WTC11 (cell line): ENCODE measurements at regions not wholly inside any gene's neighbourhood (a gene's known extent, or its start where the extent isn't known, plus 50 kb on each side); places are given as distances from the start of the nearest gene placed in this dataset.

Experiments used
- ATAC-seq: fragments of 200-7000 bp; cut with Tn5 transposase; 2 replicates; pipeline ENCODE4 v1.10.0; 2021; ENCODE audit warnings: mild to moderate bottlenecking, moderate library complexity
- CTCF ChIA-PET: fragments of 300-600 bp; sonication (Branson Sonifier 250); formaldehyde crosslinking; loops from one replicate; lab custom pipeline; 2021; ENCODE audit warnings: antibody characterized with exemption; lab: Charles Lee
- POLR2A ChIA-PET: fragments of 350-600 bp; sonication (Branson Sonifier 250); formaldehyde crosslinking; loops from one replicate; lab custom pipeline; 2021; ENCODE audit warnings: antibody characterized with exemption; lab: Charles Lee
- DNase-seq: peaks from one replicate; pipeline ENCODE4 v3.0.0; 2021; ENCODE audit warnings: low spot score
- H3K27ac Mint-ChIP-seq: 2 replicates; pipeline ENCODE4 v1.8.0; 2021; ENCODE audit warnings: mixed read lengths
- H3K27me3 Mint-ChIP-seq: 2 replicates; pipeline ENCODE4 v1.8.0; 2021; ENCODE audit warnings: low read depth, mild to moderate bottlenecking, moderate library complexity, mixed read lengths
- H3K36me3 Mint-ChIP-seq: 2 replicates; pipeline ENCODE4 v1.8.0; 2021; ENCODE audit warnings: mixed read lengths
- H3K4me1 Mint-ChIP-seq: 2 replicates; pipeline ENCODE4 v1.8.0; 2022; ENCODE audit warnings: mixed read lengths
- H3K4me3 Mint-ChIP-seq: 2 replicates; pipeline ENCODE4 v1.8.0; 2021; ENCODE audit warnings: mild to moderate bottlenecking, moderate library complexity, mixed read lengths
- H3K9me3 Mint-ChIP-seq: 2 replicates; pipeline ENCODE4 v1.8.0; 2021; ENCODE audit warnings: mixed read lengths
- ATF1 ChIP-seq: sonication (generic); formaldehyde crosslinking; IDR thresholded peaks from 2 replicates; pipeline ENCODE4 v1.8.1; 2023; ENCODE audit warnings: mild to moderate bottlenecking, moderate library complexity, missing genetic modification reagents
- CBFB ChIP-seq: sonication (generic); formaldehyde crosslinking; IDR thresholded peaks from 2 replicates; pipeline ENCODE4 v1.8.1; 2022; ENCODE audit warnings: mild to moderate bottlenecking, low read depth, missing genetic modification reagents
- FOXK1 ChIP-seq: sonication (generic); formaldehyde crosslinking; IDR thresholded peaks from 2 replicates; pipeline ENCODE4 v1.8.0; 2022; ENCODE audit warnings: mild to moderate bottlenecking, moderate library complexity, missing genetic modification reagents
- HMGA2 ChIP-seq: fragments of 250-450 bp; sonication (Bioruptor Pico); IDR thresholded peaks from 2 replicates; pipeline ENCODE4 v1.4.0; 2021; ENCODE audit warnings: mild to moderate bottlenecking, moderate library complexity
- NR1H2 ChIP-seq: sonication (generic); formaldehyde crosslinking; IDR thresholded peaks from 2 replicates; pipeline ENCODE4 v1.9.0; 2021; ENCODE audit warnings: mild to moderate bottlenecking, moderate library complexity, missing genetic modification reagents
- OVOL2 ChIP-seq: fragments of 250-450 bp; sonication (Bioruptor Pico); IDR thresholded peaks from 2 replicates; pipeline ENCODE4 v1.9.0; 2021; ENCODE audit warnings: mild to moderate bottlenecking, borderline replicate concordance
- TP53 ChIP-seq: sonication (generic); formaldehyde crosslinking; IDR thresholded peaks from 2 replicates; pipeline ENCODE4 v1.8.1; 2023; ENCODE audit warnings: mild to moderate bottlenecking, missing genetic modification reagents
- ZNF121 ChIP-seq: sonication (generic); formaldehyde crosslinking; IDR thresholded peaks from 2 replicates; pipeline ENCODE4 v1.8.0; 2023; ENCODE audit warnings: missing genetic modification reagents
- ZNF138 ChIP-seq: sonication (generic); formaldehyde crosslinking; conservative IDR thresholded peaks from 2 replicates; pipeline ENCODE4 v1.8.1; 2022; ENCODE audit warnings: mild to moderate bottlenecking, moderate library complexity, missing genetic modification reagents
- ZNF263 ChIP-seq: sonication (generic); formaldehyde crosslinking; IDR thresholded peaks from 2 replicates; pipeline ENCODE4 v1.8.1; 2022; ENCODE audit warnings: low read depth, mild to moderate bottlenecking, moderate library complexity, missing genetic modification reagents
- ZNF671 ChIP-seq: fragments of 250-450 bp; sonication (Bioruptor Pico); IDR thresholded peaks from 2 replicates; pipeline ENCODE4 v1.8.0; 2021; ENCODE audit warnings: mild to moderate bottlenecking
- TF ChIP-seq, protein P1 (sequence below): sonication (generic); formaldehyde crosslinking; IDR thresholded peaks from 2 replicates; pipeline ENCODE4 v1.8.0; 2023; ENCODE audit warnings: missing genetic modification reagents
- TF ChIP-seq, protein P2 (sequence below): sonication (generic); formaldehyde crosslinking; IDR thresholded peaks from 2 replicates; pipeline ENCODE4 v1.8.1; 2022; ENCODE audit warnings: missing genetic modification reagents, borderline replicate concordance
- TF ChIP-seq, protein P3 (sequence below): fragments of 250-450 bp; sonication (Bioruptor Pico); IDR thresholded peaks from 2 replicates; pipeline ENCODE4 v1.9.0; 2021; ENCODE audit warnings: mild to moderate bottlenecking
- TF ChIP-seq, protein P4 (sequence below): sonication (generic); formaldehyde crosslinking; IDR thresholded peaks from 2 replicates; pipeline ENCODE4 v1.8.1; 2023; ENCODE audit warnings: mild to moderate bottlenecking, missing genetic modification reagents
- TF ChIP-seq, protein P5 (sequence below): sonication (generic); formaldehyde crosslinking; IDR thresholded peaks from 2 replicates; pipeline ENCODE4 v1.8.1; 2023; ENCODE audit warnings: mild to moderate bottlenecking, moderate library complexity, missing genetic modification reagents
- TF ChIP-seq, protein P6 (sequence below): sonication (generic); formaldehyde crosslinking; IDR thresholded peaks from 2 replicates; pipeline ENCODE4 v1.8.0; 2022; ENCODE audit warnings: mild to moderate bottlenecking, missing genetic modification reagents
- TF ChIP-seq, protein P7 (sequence below): fragments of 250-450 bp; sonication (Bioruptor Pico); IDR thresholded peaks from 2 replicates; pipeline ENCODE4 v1.8.0; 2021; ENCODE audit warnings: mild to moderate bottlenecking

DNA sequence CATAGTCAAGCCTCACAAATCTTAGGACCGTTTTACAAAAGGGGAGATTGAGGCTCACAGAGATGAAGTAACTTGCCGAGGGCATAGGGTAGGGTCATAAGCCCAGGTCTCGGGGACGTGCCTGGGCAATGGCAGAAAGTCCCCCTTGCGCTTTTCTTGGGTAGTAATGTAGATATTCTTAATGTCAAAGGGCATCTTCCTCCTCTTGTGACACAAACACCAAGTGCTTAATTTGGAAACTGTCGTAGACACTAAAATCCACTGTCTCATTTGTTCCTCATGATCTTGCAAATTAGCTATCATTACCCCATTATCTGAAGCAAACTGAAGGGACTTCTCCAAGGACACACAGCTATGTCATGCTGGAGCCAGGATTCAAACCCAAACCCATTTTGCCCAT, 180.8 kb downstream of the GAS1 start:
- peaks cover 10% of the 10 kb centered on the region for H3K9me3 Mint-ChIP-seq
- CTCF ChIA-PET = no interaction called here
- DNase-seq (no peak), ATAC-seq (no peak)
- no peak for TF ChIP-seq NR1H2 (CRISPR knock-in tag)
- no peak for TF ChIP-seq ZNF121 (CRISPR knock-in tag)
- TF ChIP-seq, protein P1, sequence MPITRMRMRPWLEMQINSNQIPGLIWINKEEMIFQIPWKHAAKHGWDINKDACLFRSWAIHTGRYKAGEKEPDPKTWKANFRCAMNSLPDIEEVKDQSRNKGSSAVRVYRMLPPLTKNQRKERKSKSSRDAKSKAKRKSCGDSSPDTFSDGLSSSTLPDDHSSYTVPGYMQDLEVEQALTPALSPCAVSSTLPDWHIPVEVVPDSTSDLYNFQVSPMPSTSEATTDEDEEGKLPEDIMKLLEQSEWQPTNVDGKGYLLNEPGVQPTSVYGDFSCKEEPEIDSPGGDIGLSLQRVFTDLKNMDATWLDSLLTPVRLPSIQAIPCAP = no peak
- no peak for TF ChIP-seq FOXK1 (CRISPR knock-in tag)
- TF ChIP-seq, protein P2, sequence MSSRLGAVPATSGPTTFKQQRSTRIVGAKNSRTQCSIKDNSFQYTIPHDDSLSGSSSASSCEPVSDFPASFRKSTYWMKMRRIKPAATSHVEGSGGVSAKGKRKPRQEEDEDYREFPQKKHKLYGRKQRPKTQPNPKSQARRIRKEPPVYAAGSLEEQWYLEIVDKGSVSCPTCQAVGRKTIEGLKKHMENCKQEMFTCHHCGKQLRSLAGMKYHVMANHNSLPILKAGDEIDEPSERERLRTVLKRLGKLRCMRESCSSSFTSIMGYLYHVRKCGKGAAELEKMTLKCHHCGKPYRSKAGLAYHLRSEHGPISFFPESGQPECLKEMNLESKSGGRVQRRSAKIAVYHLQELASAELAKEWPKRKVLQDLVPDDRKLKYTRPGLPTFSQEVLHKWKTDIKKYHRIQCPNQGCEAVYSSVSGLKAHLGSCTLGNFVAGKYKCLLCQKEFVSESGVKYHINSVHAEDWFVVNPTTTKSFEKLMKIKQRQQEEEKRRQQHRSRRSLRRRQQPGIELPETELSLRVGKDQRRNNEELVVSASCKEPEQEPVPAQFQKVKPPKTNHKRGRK (CRISPR knock-in tag) = no peak
- H3K4me3 Mint-ChIP-seq = no peak overlapping the region
- H3K4me1 Mint-ChIP-seq = peaks cover 10% of the 10 kb centered on the region
- POLR2A ChIA-PET = no interaction called here
- no peaks in the 10 kb centered on the region for H3K36me3 Mint-ChIP-seq
- no peak overlapping the region for H3K27ac Mint-ChIP-seq
- H3K27me3 Mint-ChIP-seq = no peaks in the 10 kb centered on the region

DNA sequence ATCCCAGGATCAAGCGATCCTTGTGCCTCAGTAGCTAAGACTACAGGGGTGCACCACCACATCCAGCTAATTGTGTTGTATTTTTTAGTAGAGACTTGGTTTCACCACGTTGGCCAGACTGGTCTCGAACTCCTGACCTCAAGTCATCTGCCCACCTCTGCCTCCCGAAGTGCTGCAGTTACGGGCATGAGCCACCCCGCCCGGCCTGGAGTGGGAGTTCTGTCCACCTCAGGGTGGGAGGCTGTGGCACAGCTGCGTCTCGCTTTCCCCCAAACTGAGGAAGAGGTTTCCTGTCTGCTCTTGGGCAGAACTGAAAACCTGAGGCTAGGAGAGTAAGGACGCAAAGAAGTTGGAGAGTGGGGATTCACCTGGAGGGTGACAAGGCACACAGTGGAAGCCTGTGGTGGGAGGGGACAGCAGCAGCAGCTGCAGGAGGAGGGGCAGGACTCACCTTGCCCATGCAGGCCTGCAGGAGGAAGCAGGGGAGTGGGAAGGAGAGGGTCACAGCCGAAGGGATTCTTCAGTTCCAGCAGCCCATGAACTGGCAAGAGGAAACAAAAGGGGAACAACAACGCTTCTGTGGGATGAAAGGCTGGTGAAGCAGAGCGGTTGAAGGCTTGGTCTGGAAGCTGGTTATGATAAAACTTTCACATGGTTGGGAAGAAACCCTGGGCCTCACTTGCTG, 181.4 kb downstream of the GAS1 start:
- ChIA-PET CTCF (no interaction called here), POLR2A (no interaction called here)
- ATAC-seq (peak; percentile 67), DNase-seq (no peak)
- no peaks in the 10 kb centered on the region for H3K27me3 Mint-ChIP-seq
- peaks cover 10% of the 10 kb centered on the region for H3K4me1 Mint-ChIP-seq
- no peak overlapping the region for H3K27ac Mint-ChIP-seq
- TF ChIP-seq ZNF121 (CRISPR knock-in tag) = 0 out of 2 replicates have a peak, but pooled peaks have one; percentile 4
- TF ChIP-seq, protein P3, sequence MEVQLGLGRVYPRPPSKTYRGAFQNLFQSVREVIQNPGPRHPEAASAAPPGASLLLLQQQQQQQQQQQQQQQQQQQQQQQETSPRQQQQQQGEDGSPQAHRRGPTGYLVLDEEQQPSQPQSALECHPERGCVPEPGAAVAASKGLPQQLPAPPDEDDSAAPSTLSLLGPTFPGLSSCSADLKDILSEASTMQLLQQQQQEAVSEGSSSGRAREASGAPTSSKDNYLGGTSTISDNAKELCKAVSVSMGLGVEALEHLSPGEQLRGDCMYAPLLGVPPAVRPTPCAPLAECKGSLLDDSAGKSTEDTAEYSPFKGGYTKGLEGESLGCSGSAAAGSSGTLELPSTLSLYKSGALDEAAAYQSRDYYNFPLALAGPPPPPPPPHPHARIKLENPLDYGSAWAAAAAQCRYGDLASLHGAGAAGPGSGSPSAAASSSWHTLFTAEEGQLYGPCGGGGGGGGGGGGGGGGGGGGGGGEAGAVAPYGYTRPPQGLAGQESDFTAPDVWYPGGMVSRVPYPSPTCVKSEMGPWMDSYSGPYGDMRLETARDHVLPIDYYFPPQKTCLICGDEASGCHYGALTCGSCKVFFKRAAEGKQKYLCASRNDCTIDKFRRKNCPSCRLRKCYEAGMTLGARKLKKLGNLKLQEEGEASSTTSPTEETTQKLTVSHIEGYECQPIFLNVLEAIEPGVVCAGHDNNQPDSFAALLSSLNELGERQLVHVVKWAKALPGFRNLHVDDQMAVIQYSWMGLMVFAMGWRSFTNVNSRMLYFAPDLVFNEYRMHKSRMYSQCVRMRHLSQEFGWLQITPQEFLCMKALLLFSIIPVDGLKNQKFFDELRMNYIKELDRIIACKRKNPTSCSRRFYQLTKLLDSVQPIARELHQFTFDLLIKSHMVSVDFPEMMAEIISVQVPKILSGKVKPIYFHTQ = no peak
- H3K4me3 Mint-ChIP-seq = no peak overlapping the region
- H3K9me3 Mint-ChIP-seq = peaks cover 10% of the 10 kb centered on the region
- H3K36me3 Mint-ChIP-seq = no peaks in the 10 kb centered on the region

DNA sequence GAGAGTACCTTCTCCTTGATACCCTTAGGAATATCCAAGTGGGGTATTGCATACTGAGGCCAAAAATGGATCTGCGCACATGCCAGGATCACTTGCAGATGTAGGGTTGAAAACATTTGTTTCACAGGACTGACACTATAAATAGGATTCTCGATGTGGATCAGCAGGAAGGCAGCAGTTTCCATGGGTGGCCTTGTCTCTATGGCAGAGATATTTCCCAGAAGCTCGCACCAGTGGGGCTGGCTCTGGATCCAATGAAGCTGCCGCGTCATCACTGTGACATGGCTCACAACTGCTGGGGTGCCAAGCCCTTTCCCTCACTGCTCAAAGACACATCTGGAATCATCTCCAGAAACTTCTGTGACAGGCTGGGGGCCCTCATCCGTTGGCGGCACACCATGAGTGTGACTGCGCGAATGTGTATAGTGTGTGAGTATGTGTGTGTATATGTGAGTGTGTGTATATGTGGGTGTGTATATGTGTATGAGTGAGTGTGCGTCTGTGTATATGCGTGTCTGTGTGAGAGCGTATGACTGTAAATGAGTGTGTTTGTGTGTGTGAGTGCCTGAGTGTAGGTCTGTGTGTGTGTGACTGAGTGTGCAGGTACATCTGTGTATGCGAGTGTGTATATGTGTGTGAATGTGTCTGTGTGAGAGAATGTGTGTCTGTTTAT, 182.5 kb downstream of the GAS1 start:
- ATAC-seq (no peak), DNase-seq (no peak)
- CTCF ChIA-PET = no interaction called here
- POLR2A ChIA-PET = no interaction called here
- H3K27me3 Mint-ChIP-seq = no peaks in the 10 kb centered on the region
- H3K9me3 Mint-ChIP-seq = peaks cover 10% of the 10 kb centered on the region
- no peak overlapping the region for H3K27ac Mint-ChIP-seq
- peaks cover 10% of the 10 kb centered on the region for H3K4me1 Mint-ChIP-seq
- no peak overlapping the region for H3K4me3 Mint-ChIP-seq
- H3K36me3 Mint-ChIP-seq = no peaks in the 10 kb centered on the region
- no peak for TF ChIP-seq OVOL2 (CRISPR knock-in tag)
- TF ChIP-seq ZNF263 (CRISPR knock-in tag) = no peak
- no peak for TF ChIP-seq CBFB (CRISPR knock-in tag)
- TF ChIP-seq, protein P4, sequence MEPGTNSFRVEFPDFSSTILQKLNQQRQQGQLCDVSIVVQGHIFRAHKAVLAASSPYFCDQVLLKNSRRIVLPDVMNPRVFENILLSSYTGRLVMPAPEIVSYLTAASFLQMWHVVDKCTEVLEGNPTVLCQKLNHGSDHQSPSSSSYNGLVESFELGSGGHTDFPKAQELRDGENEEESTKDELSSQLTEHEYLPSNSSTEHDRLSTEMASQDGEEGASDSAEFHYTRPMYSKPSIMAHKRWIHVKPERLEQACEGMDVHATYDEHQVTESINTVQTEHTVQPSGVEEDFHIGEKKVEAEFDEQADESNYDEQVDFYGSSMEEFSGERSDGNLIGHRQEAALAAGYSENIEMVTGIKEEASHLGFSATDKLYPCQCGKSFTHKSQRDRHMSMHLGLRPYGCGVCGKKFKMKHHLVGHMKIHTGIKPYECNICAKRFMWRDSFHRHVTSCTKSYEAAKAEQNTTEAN = no peak
- no peak for TF ChIP-seq ZNF138 (CRISPR knock-in tag)
- TF ChIP-seq, protein P5, sequence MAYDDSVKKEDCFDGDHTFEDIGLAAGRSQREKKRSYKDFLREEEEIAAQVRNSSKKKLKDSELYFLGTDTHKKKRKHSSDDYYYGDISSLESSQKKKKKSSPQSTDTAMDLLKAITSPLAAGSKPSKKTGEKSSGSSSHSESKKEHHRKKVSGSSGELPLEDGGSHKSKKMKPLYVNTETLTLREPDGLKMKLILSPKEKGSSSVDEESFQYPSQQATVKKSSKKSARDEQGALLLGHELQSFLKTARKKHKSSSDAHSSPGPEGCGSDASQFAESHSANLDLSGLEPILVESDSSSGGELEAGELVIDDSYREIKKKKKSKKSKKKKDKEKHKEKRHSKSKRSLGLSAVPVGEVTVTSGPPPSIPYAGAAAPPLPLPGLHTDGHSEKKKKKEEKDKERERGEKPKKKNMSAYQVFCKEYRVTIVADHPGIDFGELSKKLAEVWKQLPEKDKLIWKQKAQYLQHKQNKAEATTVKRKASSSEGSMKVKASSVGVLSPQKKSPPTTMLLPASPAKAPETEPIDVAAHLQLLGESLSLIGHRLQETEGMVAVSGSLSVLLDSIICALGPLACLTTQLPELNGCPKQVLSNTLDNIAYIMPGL (CRISPR knock-in tag) = no peak
- no peak for TF ChIP-seq ATF1
- TF ChIP-seq, protein P1 = no peak
- TF ChIP-seq HMGA2 (CRISPR knock-in tag) = no peak
- no peak for TF ChIP-seq ZNF671
- TF ChIP-seq, protein P6, sequence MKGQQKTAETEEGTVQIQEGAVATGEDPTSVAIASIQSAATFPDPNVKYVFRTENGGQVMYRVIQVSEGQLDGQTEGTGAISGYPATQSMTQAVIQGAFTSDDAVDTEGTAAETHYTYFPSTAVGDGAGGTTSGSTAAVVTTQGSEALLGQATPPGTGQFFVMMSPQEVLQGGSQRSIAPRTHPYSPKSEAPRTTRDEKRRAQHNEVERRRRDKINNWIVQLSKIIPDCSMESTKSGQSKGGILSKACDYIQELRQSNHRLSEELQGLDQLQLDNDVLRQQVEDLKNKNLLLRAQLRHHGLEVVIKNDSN (CRISPR knock-in tag) = no peak
- TF ChIP-seq, protein P7, sequence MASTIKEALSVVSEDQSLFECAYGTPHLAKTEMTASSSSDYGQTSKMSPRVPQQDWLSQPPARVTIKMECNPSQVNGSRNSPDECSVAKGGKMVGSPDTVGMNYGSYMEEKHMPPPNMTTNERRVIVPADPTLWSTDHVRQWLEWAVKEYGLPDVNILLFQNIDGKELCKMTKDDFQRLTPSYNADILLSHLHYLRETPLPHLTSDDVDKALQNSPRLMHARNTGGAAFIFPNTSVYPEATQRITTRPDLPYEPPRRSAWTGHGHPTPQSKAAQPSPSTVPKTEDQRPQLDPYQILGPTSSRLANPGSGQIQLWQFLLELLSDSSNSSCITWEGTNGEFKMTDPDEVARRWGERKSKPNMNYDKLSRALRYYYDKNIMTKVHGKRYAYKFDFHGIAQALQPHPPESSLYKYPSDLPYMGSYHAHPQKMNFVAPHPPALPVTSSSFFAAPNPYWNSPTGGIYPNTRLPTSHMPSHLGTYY (CRISPR knock-in tag) = no peak
- no peak for TF ChIP-seq TP53
